Panc1 (cell line): ENCODE measurements at regions not wholly inside any gene's neighbourhood (a gene's known extent, or its start where the extent isn't known, plus 50 kb on each side); places are given as distances from the start of the nearest gene placed in this dataset.

Source experiments
- CTCF ChIP-seq: fragments of 450-650 bp; IDR thresholded peaks from 2 replicates; pipeline ENCODE4 v1.5.1; 2017; ENCODE audit warnings: mild to moderate bottlenecking
- POLR2AphosphoS5 ChIP-seq: IDR thresholded peaks from 2 replicates; pipeline ENCODE4 v1.6.1; 2012; ENCODE audit warnings: mild to moderate bottlenecking, low read depth, low read length, moderate library complexity
- SIN3A ChIP-seq: IDR thresholded peaks from 2 replicates; pipeline ENCODE4 v1.6.1; 2012; ENCODE audit warnings: low read depth, mild to moderate bottlenecking, low read length, moderate library complexity, borderline replicate concordance; ENCODE audit not compliant: insufficient read depth
- TF ChIP-seq, protein P1 (sequence below), 2 experiments: IDR thresholded peaks; 2 replicates each; pipeline ENCODE4 v1.6.1; 2011 to 2012; ENCODE audit warnings: low read depth in 2 of 2, control low read depth in 1 of 2, low read length in 1 of 2, mild to moderate bottlenecking in 1 of 2, moderate library complexity in 1 of 2; ENCODE audit not compliant: insufficient read depth in 1 of 2

DNA sequence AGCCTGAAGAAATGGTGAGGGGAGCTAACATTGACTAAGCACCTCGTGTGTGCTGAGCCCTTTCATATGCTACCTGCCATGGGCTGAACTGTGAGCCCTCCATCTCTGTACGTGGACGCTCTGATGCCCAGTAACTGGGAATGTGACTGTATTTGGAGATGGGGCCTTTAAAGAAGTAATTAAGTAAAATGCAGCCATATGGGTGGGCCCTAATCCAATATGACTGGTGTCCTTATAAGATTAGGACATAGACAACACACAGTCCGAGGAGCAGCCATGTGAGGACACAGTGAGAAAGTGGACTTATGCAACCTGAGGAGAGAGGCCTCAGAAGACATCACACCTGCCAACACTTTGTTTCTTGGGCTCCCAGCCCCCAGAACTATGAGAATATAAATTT is 92.7 kb upstream of the ATP1B1 start:
- TF ChIP-seq, protein P1, sequence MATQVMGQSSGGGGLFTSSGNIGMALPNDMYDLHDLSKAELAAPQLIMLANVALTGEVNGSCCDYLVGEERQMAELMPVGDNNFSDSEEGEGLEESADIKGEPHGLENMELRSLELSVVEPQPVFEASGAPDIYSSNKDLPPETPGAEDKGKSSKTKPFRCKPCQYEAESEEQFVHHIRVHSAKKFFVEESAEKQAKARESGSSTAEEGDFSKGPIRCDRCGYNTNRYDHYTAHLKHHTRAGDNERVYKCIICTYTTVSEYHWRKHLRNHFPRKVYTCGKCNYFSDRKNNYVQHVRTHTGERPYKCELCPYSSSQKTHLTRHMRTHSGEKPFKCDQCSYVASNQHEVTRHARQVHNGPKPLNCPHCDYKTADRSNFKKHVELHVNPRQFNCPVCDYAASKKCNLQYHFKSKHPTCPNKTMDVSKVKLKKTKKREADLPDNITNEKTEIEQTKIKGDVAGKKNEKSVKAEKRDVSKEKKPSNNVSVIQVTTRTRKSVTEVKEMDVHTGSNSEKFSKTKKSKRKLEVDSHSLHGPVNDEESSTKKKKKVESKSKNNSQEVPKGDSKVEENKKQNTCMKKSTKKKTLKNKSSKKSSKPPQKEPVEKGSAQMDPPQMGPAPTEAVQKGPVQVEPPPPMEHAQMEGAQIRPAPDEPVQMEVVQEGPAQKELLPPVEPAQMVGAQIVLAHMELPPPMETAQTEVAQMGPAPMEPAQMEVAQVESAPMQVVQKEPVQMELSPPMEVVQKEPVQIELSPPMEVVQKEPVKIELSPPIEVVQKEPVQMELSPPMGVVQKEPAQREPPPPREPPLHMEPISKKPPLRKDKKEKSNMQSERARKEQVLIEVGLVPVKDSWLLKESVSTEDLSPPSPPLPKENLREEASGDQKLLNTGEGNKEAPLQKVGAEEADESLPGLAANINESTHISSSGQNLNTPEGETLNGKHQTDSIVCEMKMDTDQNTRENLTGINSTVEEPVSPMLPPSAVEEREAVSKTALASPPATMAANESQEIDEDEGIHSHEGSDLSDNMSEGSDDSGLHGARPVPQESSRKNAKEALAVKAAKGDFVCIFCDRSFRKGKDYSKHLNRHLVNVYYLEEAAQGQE (IDR thresholded peaks at IDR 0.05; ENCODE audit: insufficient read depth in 1 of 2, low read depth in 2 of 2, low read length in 1 of 2), result no peak
- TF ChIP-seq POLR2AphosphoS5, result no peak
- TF ChIP-seq CTCF, result no peak
- TF ChIP-seq SIN3A, result no peak
